Tibial nerve (tissue), 4 donors: ENCODE measurements at regions not wholly inside any gene's neighbourhood (a gene's known extent, or its start where the extent isn't known, plus 50 kb on each side); places are given as distances from the start of the nearest gene placed in this dataset.

Source experiments
- DNase-seq, 2 donors: peaks; one replicate each; pipeline ENCODE4 v3.0.0-alpha.2; 2019; ENCODE audit warnings: low spot score in 2 of 2
- H3K27ac ChIP-seq, 4 donors: fragments of 200-600 bp; sonication (generic) in 3 of 4; one replicate each; pipeline ENCODE4 v1.5.1; 2017 to 2019; ENCODE audit warnings: mild to moderate bottlenecking in 1 of 4
- H3K27me3 ChIP-seq, 2 donors: fragments of 200-600 bp; sonication (generic) in 1 of 2; one replicate each; pipeline versions ENCODE4 v1.5.1 to v1.6.0; 2017 to 2019
- H3K36me3 ChIP-seq, 3 donors: fragments of 200-600 bp; sonication (generic); one replicate each; pipeline ENCODE4 v1.5.1; 2018 to 2019
- H3K4me1 ChIP-seq, 4 donors: fragments of 200-600 bp; sonication (generic) in 3 of 4; one replicate each; pipeline ENCODE4 v1.5.1; 2017 to 2019
- H3K4me3 ChIP-seq, 4 donors: fragments of 200-600 bp; sonication (generic) in 3 of 4; one replicate each; pipeline ENCODE4 v1.5.1; 2017 to 2019; ENCODE audit warnings: mild to moderate bottlenecking in 1 of 4, moderate library complexity in 1 of 4
- H3K9me3 ChIP-seq, 4 donors: fragments of 200-600 bp; sonication (generic) in 3 of 4; one replicate each; pipeline ENCODE4 v1.5.1; 2017 to 2019
- CTCF ChIP-seq, 5 experiments: fragments of 200-600 bp in 3 of 5; fragments of 450-650 bp in 2 of 5; sonication (generic) in 3 of 5; IDR thresholded peaks; one replicate each; pipeline ENCODE4 v1.5.1; 2016 to 2019; ENCODE audit warnings: antibody characterized with exemption in 5 of 5, mild to moderate bottlenecking in 3 of 5, moderate library complexity in 2 of 5
- EP300 ChIP-seq, 2 donors: sonication (generic); formaldehyde crosslinking; IDR thresholded peaks; one replicate each; pipeline ENCODE4 v1.6.1; 2017; ENCODE audit warnings: antibody characterized with exemption in 2 of 2, mild to moderate bottlenecking in 1 of 2
- POLR2A ChIP-seq, 2 donors: fragments of 450-650 bp; IDR thresholded peaks; one replicate each; pipeline ENCODE4 v1.6.1; 2017; ENCODE audit warnings: antibody characterized with exemption in 2 of 2, mild to moderate bottlenecking in 2 of 2, moderate library complexity in 2 of 2
- WGBS, 2 donors: methylation state at CpG; one replicate each; pipeline ENCODE4 v1.1.5; 2018; 5-methylcytosine and 5-hydroxymethylcytosine counted together

- 60 to 68% methylated on average over 2 of the region's 2 CpGs for WGBS, 2 donors
- H3K9me3 ChIP-seq: peaks cover 0 to 4% (median 2%) of the 10 kb centered on the region in 4 donors
- no peaks in the 10 kb centered on the region for H3K4me1 ChIP-seq
- TF ChIP-seq CTCF (IDR thresholded peaks at IDR 0.05) (no peak), EP300 (IDR thresholded peaks at IDR 0.05) (no peak)
- peaks cover 0 to 13% (median 0%) of the 10 kb centered on the region in 3 donors for H3K36me3 ChIP-seq
- no peaks in the 10 kb centered on the region for H3K27me3 ChIP-seq
- H3K27ac ChIP-seq: no peak overlapping the region
- H3K4me3 ChIP-seq: no peak overlapping the region
- no peak for DNase-seq
Observed at GRCh38 chr6:126131246-126131645, 144.9 kb downstream of the TRMT11 start.

GRCh38 chr6:126133984-126134383 lies 147.6 kb downstream of the TRMT11 start:
- DNase-seq: no peak
- peaks cover 0 to 13% (median 0%) of the 10 kb centered on the region in 3 donors for H3K36me3 ChIP-seq

GRCh38 chr6:126134491-126134890 lies 148.2 kb downstream of the TRMT11 start:
- Histone ChIP-seq H3K27me3 (no peaks in the 10 kb centered on the region), H3K9me3 (peaks cover 0 to 8% (median 2%) of the 10 kb centered on the region in 4 donors), H3K27ac (no peak overlapping the region), H3K4me1 (no peaks in the 10 kb centered on the region), H3K36me3 (peaks cover 0 to 13% (median 0%) of the 10 kb centered on the region in 3 donors), H3K4me3 (no peak overlapping the region)
- TF ChIP-seq POLR2A (IDR thresholded peaks at IDR 0.05): no peak
- no peak for TF ChIP-seq CTCF (IDR thresholded peaks at IDR 0.05)
- no peak for TF ChIP-seq EP300 (IDR thresholded peaks at IDR 0.05)
- DNase-seq: no peak
- WGBS, 2 donors: 90 to 92% methylated on average over 2 of the region's 2 CpGs

More at GRCh38 chr6:126133984-126134383, 147.6 kb downstream of the TRMT11 start:
- H3K4me1 ChIP-seq: no peaks in the 10 kb centered on the region
- no peak for TF ChIP-seq CTCF (IDR thresholded peaks at IDR 0.05)
- TF ChIP-seq EP300 (IDR thresholded peaks at IDR 0.05): no peak
- H3K9me3 ChIP-seq: peaks cover 0 to 4% (median 2%) of the 10 kb centered on the region in 4 donors
- H3K27me3 ChIP-seq: no peaks in the 10 kb centered on the region
- H3K4me3 ChIP-seq: no peak overlapping the region
- H3K27ac ChIP-seq: no peak overlapping the region

- Histone ChIP-seq H3K9me3 (peaks cover 0 to 15% (median 0%) of the 10 kb centered on the region in 4 donors), H3K4me3 (no peak overlapping the region), H3K4me1 (no peaks in the 10 kb centered on the region), H3K36me3 (no peaks in the 10 kb centered on the region), H3K27ac (no peak overlapping the region), H3K27me3 (no peaks in the 10 kb centered on the region)
- TF ChIP-seq EP300 (IDR thresholded peaks at IDR 0.05) (no peak), POLR2A (IDR thresholded peaks at IDR 0.05) (no peak), CTCF (IDR thresholded peaks at IDR 0.05) (no peak)
- DNase-seq: no peak
Observed at GRCh38 chr6:126140015-126140414, 153.7 kb downstream of the TRMT11 start.

GRCh38 chr6:126143761-126144251 lies 157.5 kb downstream of the TRMT11 start:
- Histone ChIP-seq H3K4me3 (no peak overlapping the region), H3K27me3 (no peaks in the 10 kb centered on the region), H3K4me1 (no peaks in the 10 kb centered on the region), H3K36me3 (no peaks in the 10 kb centered on the region), H3K9me3 (peaks cover 0 to 11% (median 0%) of the 10 kb centered on the region in 4 donors), H3K27ac (no peak overlapping the region)
- TF ChIP-seq POLR2A (IDR thresholded peaks at IDR 0.05) (no peak), EP300 (IDR thresholded peaks at IDR 0.05) (no peak), CTCF (IDR thresholded peaks at IDR 0.05) (no peak)
- WGBS, 2 donors: 54 to 58% methylated on average over 3 of the region's 3 CpGs
- no peak for DNase-seq
